ENCODE measurements at regions not wholly inside any gene's neighbourhood (a gene's known extent, or its start where the extent isn't known, plus 50 kb on each side); places are given as distances from the start of the nearest gene placed in this dataset.

DNA sequence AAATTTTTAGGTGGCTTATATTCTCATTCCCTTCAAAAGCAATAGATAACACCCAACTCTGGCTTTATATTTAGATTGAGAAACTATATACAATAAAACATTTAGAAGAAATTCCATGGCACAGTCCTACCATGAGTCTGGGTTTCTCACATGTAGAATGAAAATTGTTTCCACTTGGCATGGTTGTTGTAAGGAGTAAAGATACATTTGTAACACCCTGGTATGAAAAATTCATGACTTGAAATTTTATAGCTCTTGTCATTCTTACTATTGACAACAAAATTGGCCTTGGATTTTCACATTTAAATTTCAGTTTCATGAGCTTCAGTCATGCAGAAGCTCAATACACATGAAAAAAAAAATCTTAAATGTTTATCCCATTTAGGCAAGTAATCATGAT lies 92.5 kb upstream of the CBLN2 start:
- TF ChIP-seq, protein P1, sequence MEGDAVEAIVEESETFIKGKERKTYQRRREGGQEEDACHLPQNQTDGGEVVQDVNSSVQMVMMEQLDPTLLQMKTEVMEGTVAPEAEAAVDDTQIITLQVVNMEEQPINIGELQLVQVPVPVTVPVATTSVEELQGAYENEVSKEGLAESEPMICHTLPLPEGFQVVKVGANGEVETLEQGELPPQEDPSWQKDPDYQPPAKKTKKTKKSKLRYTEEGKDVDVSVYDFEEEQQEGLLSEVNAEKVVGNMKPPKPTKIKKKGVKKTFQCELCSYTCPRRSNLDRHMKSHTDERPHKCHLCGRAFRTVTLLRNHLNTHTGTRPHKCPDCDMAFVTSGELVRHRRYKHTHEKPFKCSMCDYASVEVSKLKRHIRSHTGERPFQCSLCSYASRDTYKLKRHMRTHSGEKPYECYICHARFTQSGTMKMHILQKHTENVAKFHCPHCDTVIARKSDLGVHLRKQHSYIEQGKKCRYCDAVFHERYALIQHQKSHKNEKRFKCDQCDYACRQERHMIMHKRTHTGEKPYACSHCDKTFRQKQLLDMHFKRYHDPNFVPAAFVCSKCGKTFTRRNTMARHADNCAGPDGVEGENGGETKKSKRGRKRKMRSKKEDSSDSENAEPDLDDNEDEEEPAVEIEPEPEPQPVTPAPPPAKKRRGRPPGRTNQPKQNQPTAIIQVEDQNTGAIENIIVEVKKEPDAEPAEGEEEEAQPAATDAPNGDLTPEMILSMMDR (IDR thresholded peaks at IDR 0.05): no peak
- no peak for TF ChIP-seq EZH2 (IDR thresholded peaks at IDR 0.05; ENCODE audit: borderline replicate concordance, insufficient read depth, low read depth, low read length, poor library complexity, severe bottlenecking)
